Adipocyte (in vitro differentiated cells): ENCODE measurements at regions not wholly inside any gene's neighbourhood (a gene's known extent, or its start where the extent isn't known, plus 50 kb on each side); places are given as distances from the start of the nearest gene placed in this dataset.

Experiments used
- DNase-seq: peaks from one replicate; pipeline ENCODE4 v3.0.0-alpha.2; 2015; ENCODE audit warnings: low read depth
- H3K27me3 ChIP-seq: replicated peaks from 2 replicates; pipeline ENCODE4 v1.7.0; 2013; ENCODE audit warnings: mild to moderate bottlenecking, low read length, moderate library complexity; ENCODE audit not compliant: control insufficient read depth, insufficient read depth
- H3K36me3 ChIP-seq: 2 replicates; pipeline ENCODE4 v1.7.0; 2013; ENCODE audit warnings: low read length, mild to moderate bottlenecking, moderate library complexity; ENCODE audit not compliant: control insufficient read depth, insufficient read depth, severe bottlenecking
- H3K4me1 ChIP-seq: 2 replicates; pipeline ENCODE4 v1.7.0; 2013; ENCODE audit warnings: mild to moderate bottlenecking, low read length, moderate library complexity; ENCODE audit not compliant: control insufficient read depth, insufficient read depth
- H3K4me3 ChIP-seq: 2 replicates; pipeline ENCODE4 v1.7.0; 2013; ENCODE audit warnings: mild to moderate bottlenecking, low read length, moderate library complexity
- H3K9ac ChIP-seq: 2 replicates; pipeline ENCODE4 v1.7.0; 2013; ENCODE audit warnings: mild to moderate bottlenecking, low read length, moderate library complexity
- H3K9me3 ChIP-seq: 2 replicates; pipeline ENCODE4 v1.7.0; 2013; ENCODE audit warnings: mild to moderate bottlenecking, low read length, moderate library complexity; ENCODE audit not compliant: control insufficient read depth

- peak; percentile 44 for DNase-seq
These were observed 160.4 kb upstream of the GPC6 start for GRCh38 chr13:93066187-93066586.

GRCh38 chr13:93079294-93079693, 147.3 kb upstream of the GPC6 start:
- no peaks in the 10 kb centered on the region for H3K9me3 ChIP-seq
- no peaks in the 10 kb centered on the region for H3K27me3 ChIP-seq
- no peak overlapping the region for H3K4me3 ChIP-seq
- H3K9ac ChIP-seq: no peak overlapping the region
- DNase-seq: peak; percentile 46
- no peaks in the 10 kb centered on the region for H3K4me1 ChIP-seq
- H3K36me3 ChIP-seq: no peaks in the 10 kb centered on the region

More at GRCh38 chr13:93066187-93066586, 160.4 kb upstream of the GPC6 start:
- no peak overlapping the region for H3K9ac ChIP-seq
- H3K27me3 ChIP-seq: no peaks in the 10 kb centered on the region
- H3K9me3 ChIP-seq: no peaks in the 10 kb centered on the region
- H3K36me3 ChIP-seq: no peaks in the 10 kb centered on the region
- H3K4me1 ChIP-seq: peaks cover 8% of the 10 kb centered on the region
- no peak overlapping the region for H3K4me3 ChIP-seq

GRCh38 chr13:93080166-93080565, 146.4 kb upstream of the GPC6 start:
- Histone ChIP-seq H3K9ac (no peak overlapping the region), H3K36me3 (no peaks in the 10 kb centered on the region), H3K4me3 (no peak overlapping the region), H3K4me1 (no peaks in the 10 kb centered on the region), H3K27me3 (no peaks in the 10 kb centered on the region), H3K9me3 (no peaks in the 10 kb centered on the region)
- no peak for DNase-seq

GRCh38 chr13:93080587-93080986, 146.0 kb upstream of the GPC6 start:
- Histone ChIP-seq H3K4me1 (no peaks in the 10 kb centered on the region), H3K36me3 (no peaks in the 10 kb centered on the region), H3K9me3 (peaks cover 4% of the 10 kb centered on the region), H3K9ac (no peak overlapping the region), H3K27me3 (no peaks in the 10 kb centered on the region), H3K4me3 (no peak overlapping the region)
- DNase-seq: peak; percentile 1

- Histone ChIP-seq H3K27me3 (no peaks in the 10 kb centered on the region), H3K36me3 (no peaks in the 10 kb centered on the region), H3K4me1 (no peaks in the 10 kb centered on the region), H3K4me3 (no peak overlapping the region), H3K9me3 (peaks cover 4% of the 10 kb centered on the region), H3K9ac (no peak overlapping the region)
- no peak for DNase-seq
These were observed 140.3 kb upstream of the GPC6 start for GRCh38 chr13:93086329-93086728.

GRCh38 chr13:93098972-93099371, 127.6 kb upstream of the GPC6 start:
- Histone ChIP-seq H3K4me3 (no peak overlapping the region), H3K4me1 (no peaks in the 10 kb centered on the region), H3K9ac (no peak overlapping the region), H3K27me3 (no peaks in the 10 kb centered on the region), H3K9me3 (no peaks in the 10 kb centered on the region), H3K36me3 (no peaks in the 10 kb centered on the region)
- DNase-seq: no peak

- DNase-seq: no peak
- Histone ChIP-seq H3K27me3 (no peaks in the 10 kb centered on the region), H3K4me3 (no peak overlapping the region), H3K9me3 (no peaks in the 10 kb centered on the region), H3K4me1 (no peaks in the 10 kb centered on the region), H3K36me3 (no peaks in the 10 kb centered on the region), H3K9ac (no peak overlapping the region)
These were observed 125.3 kb upstream of the GPC6 start for GRCh38 chr13:93101226-93101734.

- Histone ChIP-seq H3K4me1 (peaks cover 6% of the 10 kb centered on the region), H3K9me3 (no peaks in the 10 kb centered on the region), H3K36me3 (no peaks in the 10 kb centered on the region), H3K4me3 (no peak overlapping the region), H3K9ac (no peak overlapping the region), H3K27me3 (no peaks in the 10 kb centered on the region)
- DNase-seq: no peak
These were observed 122.3 kb upstream of the GPC6 start for GRCh38 chr13:93104270-93104669.

- Histone ChIP-seq H3K4me1 (peaks cover 6% of the 10 kb centered on the region), H3K36me3 (no peaks in the 10 kb centered on the region), H3K4me3 (no peak overlapping the region), H3K9ac (no peak overlapping the region), H3K27me3 (no peaks in the 10 kb centered on the region), H3K9me3 (no peaks in the 10 kb centered on the region)
- DNase-seq: no peak
These were observed 118.5 kb upstream of the GPC6 start for GRCh38 chr13:93108111-93108601.

GRCh38 chr13:93116809-93117208, 109.8 kb upstream of the GPC6 start:
- H3K9me3 ChIP-seq: no peaks in the 10 kb centered on the region
- DNase-seq: no peak
- no peaks in the 10 kb centered on the region for H3K36me3 ChIP-seq
- H3K27me3 ChIP-seq: no peaks in the 10 kb centered on the region
- H3K9ac ChIP-seq: no peak overlapping the region
- no peak overlapping the region for H3K4me3 ChIP-seq
- H3K4me1 ChIP-seq: peaks cover 3% of the 10 kb centered on the region

- H3K9ac ChIP-seq: no peak overlapping the region
- H3K9me3 ChIP-seq: no peaks in the 10 kb centered on the region
- H3K27me3 ChIP-seq: no peaks in the 10 kb centered on the region
- no peaks in the 10 kb centered on the region for H3K36me3 ChIP-seq
- DNase-seq: no peak
- H3K4me3 ChIP-seq: no peak overlapping the region
- peaks cover 3% of the 10 kb centered on the region for H3K4me1 ChIP-seq
These were observed 108.5 kb upstream of the GPC6 start for GRCh38 chr13:93118081-93118615.

GRCh38 chr13:93140912-93141311, 85.7 kb upstream of the GPC6 start:
- Histone ChIP-seq H3K9me3 (no peaks in the 10 kb centered on the region), H3K4me3 (no peak overlapping the region), H3K9ac (no peak overlapping the region), H3K4me1 (no peaks in the 10 kb centered on the region), H3K27me3 (no peaks in the 10 kb centered on the region), H3K36me3 (no peaks in the 10 kb centered on the region)
- no peak for DNase-seq
